B cell (primary cell): ENCODE measurements at regions not wholly inside any gene's neighbourhood (a gene's known extent, or its start where the extent isn't known, plus 50 kb on each side); places are given as distances from the start of the nearest gene placed in this dataset.

Experiments used
- ATAC-seq: fragments of 200-7000 bp; cut with Tn5 transposase; one replicate; pipeline ENCODE4 v1.10.0; 2021; ENCODE audit warnings: low read depth, mild to moderate bottlenecking, moderate number of reproducible peaks, moderate library complexity
- CTCF ChIA-PET: fragments of 350-600 bp; sonication (Branson Sonifier 250); formaldehyde crosslinking; loops from one replicate; lab custom pipeline; 2021; ENCODE audit warnings: antibody characterized with exemption, inconsistent platforms; lab: Charles Lee
- POLR2A ChIA-PET: fragments of 350-600 bp; sonication (Branson Sonifier 250); formaldehyde crosslinking; loops from one replicate; lab custom pipeline; 2021; ENCODE audit warnings: antibody characterized with exemption; lab: Charles Lee
- DNase-seq: peaks from one replicate; pipeline ENCODE4 v3.0.0; 2013
- H2AFZ ChIP-seq: 2 replicates; pipeline ENCODE4 v1.6.1; 2012; ENCODE audit warnings: mild to moderate bottlenecking, low read depth, low read length; ENCODE audit not compliant: insufficient read depth, poor library complexity, severe bottlenecking
- H3K27ac ChIP-seq, 2 donors: 1 replicate in 1 of 2; 2 replicates in 1 of 2; pipeline ENCODE4 v1.5.1; 2012 to 2013; ENCODE audit warnings: low read length in 2 of 2, mild to moderate bottlenecking in 2 of 2, moderate library complexity in 1 of 2
- H3K27me3 ChIP-seq, 4 experiments: fragments of 200-600 bp in 1 of 4; sonication (generic) in 1 of 4; replicated peaks in 1 of 4; 1 replicate in 2 of 4; 2 replicates in 2 of 4; pipeline versions ENCODE4 v1.6.1 to v1.7.0; 2013 to 2016; ENCODE audit warnings: low read length in 3 of 4, mild to moderate bottlenecking in 2 of 4, mixed read lengths in 1 of 4, moderate library complexity in 1 of 4; ENCODE audit not compliant: insufficient read depth in 4 of 4, control insufficient read depth in 3 of 4; ENCODE audit errors: control extremely low read depth in 1 of 4
- H3K36me3 ChIP-seq, 2 experiments: replicated peaks in 1 of 2; 1 replicate in 1 of 2; 2 replicates in 1 of 2; pipeline versions ENCODE4 v1.6.1 to v1.7.1; 2013; ENCODE audit warnings: low read length in 1 of 2; ENCODE audit not compliant: insufficient read depth in 2 of 2, control insufficient read depth in 1 of 2; ENCODE audit errors: control extremely low read depth in 1 of 2, extremely low read depth in 1 of 2
- H3K4me1 ChIP-seq, 2 donors: fragments of 200-600 bp in 1 of 2; sonication (generic) in 1 of 2; 1 replicate in 1 of 2; 2 replicates in 1 of 2; pipeline versions ENCODE4 v1.5.1 to v1.6.1; 2013 to 2017; ENCODE audit warnings: low read length in 2 of 2; ENCODE audit not compliant: control insufficient read depth in 2 of 2, insufficient read depth in 2 of 2
- H3K4me2 ChIP-seq: replicated peaks from 2 replicates; pipeline ENCODE3; 2012; ENCODE audit warnings: mild to moderate bottlenecking, low read depth, low read length; ENCODE audit not compliant: poor library complexity, severe bottlenecking
- H3K4me3 ChIP-seq, 5 experiments: fragments of 200-600 bp in 1 of 5; sonication (generic) in 1 of 5; 1 replicate in 3 of 5; 2 replicates in 2 of 5; pipeline versions ENCODE4 v1.5.1 to v1.7.0; 2011 to 2016; ENCODE audit warnings: low read length in 4 of 5, mild to moderate bottlenecking in 4 of 5, low read depth in 2 of 5, control low read depth in 1 of 5, moderate library complexity in 1 of 5; ENCODE audit not compliant: insufficient read depth in 1 of 5; ENCODE audit errors: control extremely low read depth in 1 of 5, extremely low read depth in 1 of 5
- H3K79me2 ChIP-seq: fragments of 200-600 bp; sonication (generic); one replicate; pipeline ENCODE4 v1.6.0; 2016; ENCODE audit warnings: low read length; ENCODE audit not compliant: control insufficient read depth, insufficient read depth
- H3K9ac ChIP-seq: fragments of 200-600 bp; sonication (generic); 2 replicates; pipeline ENCODE4 v1.6.1; 2017; ENCODE audit warnings: mild to moderate bottlenecking, low read length, moderate library complexity
- H3K9me3 ChIP-seq, 3 donors: one replicate each; pipeline versions ENCODE4 v1.6.1 to v1.7.1; 2013; ENCODE audit warnings: low read length in 2 of 3; ENCODE audit not compliant: control insufficient read depth in 2 of 3, insufficient read depth in 1 of 3; ENCODE audit errors: control extremely low read depth in 1 of 3
- H4K20me1 ChIP-seq: 2 replicates; pipeline ENCODE4 v1.6.0; 2012; ENCODE audit warnings: mild to moderate bottlenecking, low read length; ENCODE audit not compliant: insufficient read depth, control insufficient read depth, poor library complexity, severe bottlenecking
- H3K27ac Mint-ChIP-seq: one replicate; pipeline ENCODE4 v1.8.0; 2021; ENCODE audit warnings: mixed read lengths
- H3K27me3 Mint-ChIP-seq: one replicate; pipeline ENCODE4 v1.8.0; 2021; ENCODE audit warnings: mixed read lengths
- H3K4me1 Mint-ChIP-seq: one replicate; pipeline ENCODE4 v1.8.0; 2021; ENCODE audit warnings: mixed read lengths
- H3K4me3 Mint-ChIP-seq: one replicate; pipeline ENCODE4 v1.8.0; 2021; ENCODE audit warnings: mixed read lengths
- H3K9me3 Mint-ChIP-seq: one replicate; pipeline ENCODE4 v1.8.0; 2022; ENCODE audit warnings: mixed read lengths; ENCODE audit not compliant: insufficient read depth
- EZH2 ChIP-seq: IDR thresholded peaks from 2 replicates; pipeline ENCODE4 v1.6.1; 2012; ENCODE audit warnings: borderline replicate concordance, low read depth, mild to moderate bottlenecking, moderate library complexity, low read length; ENCODE audit not compliant: insufficient read depth, poor library complexity, severe bottlenecking
- WGBS: methylation state at CpG from one replicate; pipeline ENCODE4 v1.1.5; 2013; ENCODE audit warnings: missing lambda C conversion rate; ENCODE audit not compliant: insufficient coverage; 5-methylcytosine and 5-hydroxymethylcytosine counted together
- intact Hi-C: fragments of 100-400 bp; cut with micrococcal nuclease; formaldehyde crosslinking; loops from one replicate; pipeline ENCODE4 v1.10.0; 2022
- TF ChIP-seq, protein P1 (sequence below): fragments of 200-600 bp; IDR thresholded peaks from one replicate; pipeline ENCODE4 v1.8.0; 2022; ENCODE audit warnings: antibody characterized with exemption, mild to moderate bottlenecking

DNA sequence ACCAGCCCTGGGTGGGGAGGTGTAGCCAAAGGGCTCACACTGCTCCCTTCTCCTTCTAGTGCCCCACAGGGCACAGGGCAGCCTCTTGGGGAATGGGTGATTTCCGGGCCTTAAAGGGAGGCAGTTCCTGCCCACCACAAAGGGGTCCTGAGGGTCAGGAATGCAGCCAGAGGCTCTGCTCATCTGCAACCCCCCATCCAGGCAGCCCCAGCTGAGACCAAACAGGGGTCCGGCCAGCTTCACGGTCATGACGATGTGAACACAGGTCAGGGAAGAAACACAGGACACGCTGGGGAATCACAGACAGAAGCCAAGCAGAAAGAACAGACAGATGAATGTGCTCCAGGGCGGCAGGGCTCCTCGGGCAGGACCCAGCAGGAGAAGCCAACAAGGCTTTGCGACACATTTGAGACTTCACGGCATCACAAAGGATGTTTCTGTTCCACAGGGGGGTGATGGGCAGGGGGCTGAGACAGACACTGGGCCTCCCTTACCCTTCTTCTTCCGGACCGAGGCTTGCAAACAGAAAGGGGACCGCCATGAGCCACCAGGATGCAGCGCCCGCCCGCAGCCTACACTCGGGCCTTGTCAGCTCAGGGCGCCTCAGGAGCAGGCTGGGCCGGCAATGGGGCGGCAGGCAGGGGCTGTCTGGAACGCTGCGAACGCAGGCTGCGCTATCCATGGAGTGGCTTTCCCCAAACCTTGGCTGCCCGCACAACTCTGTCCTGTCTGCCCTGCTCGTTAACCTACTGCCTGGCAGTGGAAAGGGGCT, 101.9 kb downstream of the CTTN start:
- DNase-seq: no peak
- H3K27ac ChIP-seq: no peak overlapping the region
- H3K27me3 Mint-ChIP-seq: peaks cover 4% of the 10 kb centered on the region
- H3K9me3 ChIP-seq: no peaks in the 10 kb centered on the region
- H3K4me1 Mint-ChIP-seq: no peaks in the 10 kb centered on the region
- no peak overlapping the region for H3K4me3 Mint-ChIP-seq
- H3K79me2 ChIP-seq: no peaks in the 10 kb centered on the region
- no peak overlapping the region for H3K4me3 ChIP-seq
- no peaks in the 10 kb centered on the region for H3K36me3 ChIP-seq
- no peaks in the 10 kb centered on the region for H4K20me1 ChIP-seq
- ChIA-PET POLR2A (no interaction called here), CTCF (no interaction called here)
- no peak overlapping the region for H3K9ac ChIP-seq
- no peak overlapping the region for H3K4me2 ChIP-seq
- intact Hi-C loops: no loop called here
- no peaks in the 10 kb centered on the region for H3K9me3 Mint-ChIP-seq
- 95% methylated on average over 23 of the region's 25 CpGs for WGBS
- no peak for ATAC-seq
- H2AFZ ChIP-seq: no peak overlapping the region
- TF ChIP-seq, protein P1, sequence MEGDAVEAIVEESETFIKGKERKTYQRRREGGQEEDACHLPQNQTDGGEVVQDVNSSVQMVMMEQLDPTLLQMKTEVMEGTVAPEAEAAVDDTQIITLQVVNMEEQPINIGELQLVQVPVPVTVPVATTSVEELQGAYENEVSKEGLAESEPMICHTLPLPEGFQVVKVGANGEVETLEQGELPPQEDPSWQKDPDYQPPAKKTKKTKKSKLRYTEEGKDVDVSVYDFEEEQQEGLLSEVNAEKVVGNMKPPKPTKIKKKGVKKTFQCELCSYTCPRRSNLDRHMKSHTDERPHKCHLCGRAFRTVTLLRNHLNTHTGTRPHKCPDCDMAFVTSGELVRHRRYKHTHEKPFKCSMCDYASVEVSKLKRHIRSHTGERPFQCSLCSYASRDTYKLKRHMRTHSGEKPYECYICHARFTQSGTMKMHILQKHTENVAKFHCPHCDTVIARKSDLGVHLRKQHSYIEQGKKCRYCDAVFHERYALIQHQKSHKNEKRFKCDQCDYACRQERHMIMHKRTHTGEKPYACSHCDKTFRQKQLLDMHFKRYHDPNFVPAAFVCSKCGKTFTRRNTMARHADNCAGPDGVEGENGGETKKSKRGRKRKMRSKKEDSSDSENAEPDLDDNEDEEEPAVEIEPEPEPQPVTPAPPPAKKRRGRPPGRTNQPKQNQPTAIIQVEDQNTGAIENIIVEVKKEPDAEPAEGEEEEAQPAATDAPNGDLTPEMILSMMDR: no peak
- no peak for TF ChIP-seq EZH2
- no peak overlapping the region for H3K27ac Mint-ChIP-seq
- no peaks in the 10 kb centered on the region for H3K27me3 ChIP-seq
- H3K4me1 ChIP-seq: no peaks in the 10 kb centered on the region

DNA sequence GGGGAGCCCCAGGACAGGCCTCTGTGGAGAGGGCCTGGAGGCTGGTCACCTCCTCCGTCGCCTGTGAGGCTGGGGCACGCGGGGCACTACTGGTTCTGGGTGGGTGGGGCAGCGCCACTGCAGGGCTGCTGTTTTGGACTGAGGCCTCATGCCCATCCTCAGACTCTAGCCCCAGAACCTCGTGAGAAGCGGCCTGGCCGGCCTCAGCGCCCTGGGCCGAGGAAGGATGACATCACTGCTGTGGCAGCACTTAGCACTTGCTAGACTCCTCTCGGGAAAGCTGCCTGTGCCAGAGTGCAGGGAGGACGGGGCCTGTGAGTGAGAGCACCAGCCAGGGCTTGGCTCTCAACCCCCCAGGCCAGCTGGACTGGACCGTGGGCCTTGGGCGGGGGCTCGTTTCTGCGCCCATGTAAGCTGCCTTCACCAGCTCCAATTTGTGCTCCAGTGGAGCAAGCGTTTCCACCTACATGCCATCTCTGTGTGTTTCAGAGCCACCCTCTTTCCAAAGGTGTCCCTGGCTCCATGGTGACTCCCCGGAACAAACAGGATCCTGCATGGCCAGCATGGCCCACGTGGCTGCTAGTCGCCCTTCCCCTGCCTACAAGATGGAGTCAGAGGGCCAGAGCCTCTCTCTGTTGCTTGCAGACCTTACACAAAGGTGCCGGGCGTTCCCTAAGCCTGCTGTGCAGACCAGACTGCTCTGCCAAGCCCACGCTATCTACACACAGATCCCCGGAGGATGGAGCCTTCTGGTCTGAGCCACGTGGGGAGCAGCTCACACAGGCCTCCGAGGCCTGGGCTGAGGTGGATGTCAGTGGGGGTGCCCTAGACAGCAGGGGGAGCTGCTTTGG, 102.9 kb downstream of the CTTN start:
- POLR2A ChIA-PET: no interaction called here
- Mint-ChIP-seq H3K9me3 (no peaks in the 10 kb centered on the region), H3K27me3 (peaks cover 4% of the 10 kb centered on the region), H3K4me3 (no peak overlapping the region), H3K27ac (no peak overlapping the region), H3K4me1 (no peaks in the 10 kb centered on the region)
- Histone ChIP-seq H4K20me1 (no peaks in the 10 kb centered on the region), H2AFZ (no peak overlapping the region), H3K79me2 (no peaks in the 10 kb centered on the region), H3K9me3 (no peaks in the 10 kb centered on the region), H3K36me3 (no peaks in the 10 kb centered on the region), H3K27me3 (no peaks in the 10 kb centered on the region), H3K4me3 (no peak overlapping the region), H3K9ac (no peak overlapping the region), H3K27ac (no peak overlapping the region), H3K4me1 (no peaks in the 10 kb centered on the region), H3K4me2 (no peak overlapping the region)
- intact Hi-C loops: no loop called here
- TF ChIP-seq, protein P1: no peak
- DNase-seq (no peak), ATAC-seq (no peak)
- WGBS: 90% methylated on average over 22 of the region's 26 CpGs
- CTCF ChIA-PET: no interaction called here
